Fibroblast of mammary gland (primary cell): ENCODE measurements at regions not wholly inside any gene's neighbourhood (a gene's known extent, or its start where the extent isn't known, plus 50 kb on each side); places are given as distances from the start of the nearest gene placed in this dataset.
"Not testable (repeated sequence)": the region's sequence is repeated elsewhere in the genome, so short reads cannot be mapped to it uniquely, and the experiment has no call there.

Experiments
- DNase-seq: peaks from one replicate; pipeline ENCODE4 v3.0.0-alpha.2; 2010; ENCODE audit warnings: low read depth
- H3K4me3 ChIP-seq: 2 replicates; pipeline ENCODE4 v1.5.1; 2011; ENCODE audit warnings: low read depth, mild to moderate bottlenecking, low read length, moderate library complexity; ENCODE audit not compliant: control insufficient read depth
- CTCF ChIP-seq: conservative IDR thresholded peaks from 2 replicates; pipeline ENCODE4 v1.5.1; 2011; ENCODE audit warnings: low read depth, low read length, inconsistent platforms; ENCODE audit not compliant: control insufficient read depth, insufficient read depth

- no peak overlapping the region for H3K4me3 ChIP-seq
- no peak for DNase-seq
- no peak for TF ChIP-seq CTCF
These were observed 126.9 kb downstream of the MFAP3L start for GRCh38 chr4:169899295-169899694.

- DNase-seq, result no peak
- TF ChIP-seq CTCF, result no peak
- H3K4me3 ChIP-seq, result no peak overlapping the region
These were observed 128.1 kb downstream of the MFAP3L start for GRCh38 chr4:169898095-169898494.

DNA sequence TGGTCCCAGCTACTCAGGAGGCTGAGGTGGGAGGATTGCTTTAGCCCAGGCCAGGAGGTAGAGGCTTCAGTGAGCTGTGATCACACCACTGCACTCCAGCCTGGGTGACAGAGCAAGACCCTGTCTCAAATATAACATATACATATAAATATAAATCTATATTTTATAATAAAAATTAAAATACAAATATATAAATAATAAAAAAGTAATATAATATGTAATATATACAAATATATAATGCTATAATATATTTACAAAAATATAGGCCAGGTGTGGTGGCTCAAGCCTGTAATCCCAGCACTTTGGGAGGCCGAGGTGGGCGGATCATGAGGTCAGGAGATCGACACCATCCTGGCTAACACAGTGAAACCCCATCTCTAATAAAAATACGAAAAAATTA, 131.4 kb downstream of the MFAP3L start:
- not testable (repeated sequence) for H3K4me3 ChIP-seq, DNase-seq

DNA sequence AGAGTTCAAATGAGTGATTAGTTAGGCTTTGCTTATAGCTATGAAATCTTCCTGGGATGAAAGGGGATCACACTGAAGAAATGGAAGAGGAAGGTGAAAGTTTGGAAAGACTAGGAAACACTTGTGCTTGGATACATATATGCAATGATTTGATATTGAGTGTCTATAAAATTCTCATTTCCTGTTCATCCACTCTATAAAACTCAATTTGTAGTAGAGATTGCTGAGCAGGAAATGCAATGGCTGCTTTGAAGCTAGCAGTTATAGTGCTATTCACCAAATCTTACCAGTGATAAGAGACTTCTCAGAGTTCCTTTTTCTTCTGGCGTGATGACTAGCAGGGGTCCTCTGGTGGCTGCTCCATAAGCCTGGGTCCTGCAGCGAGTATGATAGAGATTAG, 128.1 kb upstream of the HPF1 start:
- no peak overlapping the region for H3K4me3 ChIP-seq
- no peak for TF ChIP-seq CTCF
- DNase-seq, result no peak

GRCh38 chr4:169881769-169882168, 124.0 kb upstream of the HPF1 start:
- TF ChIP-seq CTCF, result no peak
- no peak overlapping the region for H3K4me3 ChIP-seq
- DNase-seq, result no peak

- DNase-seq, result no peak
- no peak for TF ChIP-seq CTCF
These were observed 112.8 kb upstream of the HPF1 start for GRCh38 chr4:169870507-169870906.

GRCh38 chr4:169869490-169869889, 111.7 kb upstream of the HPF1 start:
- TF ChIP-seq CTCF, result no peak
- DNase-seq, result peak; percentile 20
- H3K4me3 ChIP-seq, result no peak overlapping the region

More at GRCh38 chr4:169870507-169870906, 112.8 kb upstream of the HPF1 start:
- no peak overlapping the region for H3K4me3 ChIP-seq
